ENCODE measurements at regions not wholly inside any gene's neighbourhood (a gene's known extent, or its start where the extent isn't known, plus 50 kb on each side); places are given as distances from the start of the nearest gene placed in this dataset.

DNA sequence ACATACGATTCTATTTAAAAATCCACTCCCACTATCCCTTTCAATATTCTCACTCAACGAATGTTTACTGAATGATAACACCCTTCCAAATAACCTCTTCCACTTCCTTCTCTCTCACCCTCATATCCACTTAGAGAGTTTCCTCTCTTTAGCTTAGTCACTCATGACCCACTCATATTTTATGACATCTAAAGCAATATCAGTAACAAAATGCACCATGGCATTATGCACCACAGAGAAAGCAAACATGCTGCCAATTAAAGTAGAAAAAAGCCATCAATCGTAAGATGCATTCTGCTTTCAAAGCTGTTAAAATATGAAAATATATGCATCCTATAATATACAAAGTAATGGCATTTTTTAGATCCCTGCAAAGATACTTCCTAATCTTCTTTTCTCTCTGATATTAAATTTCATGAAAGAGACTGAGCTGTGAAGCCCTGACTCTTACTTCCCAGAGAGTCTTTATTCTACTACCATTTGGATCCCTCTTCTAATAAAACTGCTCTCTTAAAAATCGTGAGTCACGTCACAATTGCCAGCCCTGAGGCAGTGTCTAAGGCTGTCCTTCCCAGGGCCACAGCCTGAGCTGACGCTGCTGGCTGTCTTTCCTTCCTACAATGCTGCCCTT lies 283.0 kb upstream of the KLF6 start:
- TF ChIP-seq EGR2 (tag by site-specific recombination; IDR thresholded peaks at IDR 0.05; ENCODE audit: low read depth) = no peak
- TF ChIP-seq, protein P1, sequence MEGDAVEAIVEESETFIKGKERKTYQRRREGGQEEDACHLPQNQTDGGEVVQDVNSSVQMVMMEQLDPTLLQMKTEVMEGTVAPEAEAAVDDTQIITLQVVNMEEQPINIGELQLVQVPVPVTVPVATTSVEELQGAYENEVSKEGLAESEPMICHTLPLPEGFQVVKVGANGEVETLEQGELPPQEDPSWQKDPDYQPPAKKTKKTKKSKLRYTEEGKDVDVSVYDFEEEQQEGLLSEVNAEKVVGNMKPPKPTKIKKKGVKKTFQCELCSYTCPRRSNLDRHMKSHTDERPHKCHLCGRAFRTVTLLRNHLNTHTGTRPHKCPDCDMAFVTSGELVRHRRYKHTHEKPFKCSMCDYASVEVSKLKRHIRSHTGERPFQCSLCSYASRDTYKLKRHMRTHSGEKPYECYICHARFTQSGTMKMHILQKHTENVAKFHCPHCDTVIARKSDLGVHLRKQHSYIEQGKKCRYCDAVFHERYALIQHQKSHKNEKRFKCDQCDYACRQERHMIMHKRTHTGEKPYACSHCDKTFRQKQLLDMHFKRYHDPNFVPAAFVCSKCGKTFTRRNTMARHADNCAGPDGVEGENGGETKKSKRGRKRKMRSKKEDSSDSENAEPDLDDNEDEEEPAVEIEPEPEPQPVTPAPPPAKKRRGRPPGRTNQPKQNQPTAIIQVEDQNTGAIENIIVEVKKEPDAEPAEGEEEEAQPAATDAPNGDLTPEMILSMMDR (tag by site-specific recombination; IDR thresholded peaks at IDR 0.05) = no peak
- TF ChIP-seq ZNF658 (tag by site-specific recombination; IDR thresholded peaks at IDR 0.05) = no peak
- TF ChIP-seq, protein P2, sequence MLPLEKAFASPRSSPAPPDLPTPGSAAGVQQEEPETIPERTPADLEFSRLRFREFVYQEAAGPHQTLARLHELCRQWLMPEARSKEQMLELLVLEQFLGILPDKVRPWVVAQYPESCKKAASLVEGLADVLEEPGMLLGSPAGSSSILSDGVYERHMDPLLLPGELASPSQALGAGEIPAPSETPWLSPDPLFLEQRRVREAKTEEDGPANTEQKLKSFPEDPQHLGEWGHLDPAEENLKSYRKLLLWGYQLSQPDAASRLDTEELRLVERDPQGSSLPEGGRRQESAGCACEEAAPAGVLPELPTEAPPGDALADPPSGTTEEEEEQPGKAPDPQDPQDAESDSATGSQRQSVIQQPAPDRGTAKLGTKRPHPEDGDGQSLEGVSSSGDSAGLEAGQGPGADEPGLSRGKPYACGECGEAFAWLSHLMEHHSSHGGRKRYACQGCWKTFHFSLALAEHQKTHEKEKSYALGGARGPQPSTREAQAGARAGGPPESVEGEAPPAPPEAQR (tag by site-specific recombination; IDR thresholded peaks at IDR 0.05) = no peak
- TF ChIP-seq, protein P3, sequence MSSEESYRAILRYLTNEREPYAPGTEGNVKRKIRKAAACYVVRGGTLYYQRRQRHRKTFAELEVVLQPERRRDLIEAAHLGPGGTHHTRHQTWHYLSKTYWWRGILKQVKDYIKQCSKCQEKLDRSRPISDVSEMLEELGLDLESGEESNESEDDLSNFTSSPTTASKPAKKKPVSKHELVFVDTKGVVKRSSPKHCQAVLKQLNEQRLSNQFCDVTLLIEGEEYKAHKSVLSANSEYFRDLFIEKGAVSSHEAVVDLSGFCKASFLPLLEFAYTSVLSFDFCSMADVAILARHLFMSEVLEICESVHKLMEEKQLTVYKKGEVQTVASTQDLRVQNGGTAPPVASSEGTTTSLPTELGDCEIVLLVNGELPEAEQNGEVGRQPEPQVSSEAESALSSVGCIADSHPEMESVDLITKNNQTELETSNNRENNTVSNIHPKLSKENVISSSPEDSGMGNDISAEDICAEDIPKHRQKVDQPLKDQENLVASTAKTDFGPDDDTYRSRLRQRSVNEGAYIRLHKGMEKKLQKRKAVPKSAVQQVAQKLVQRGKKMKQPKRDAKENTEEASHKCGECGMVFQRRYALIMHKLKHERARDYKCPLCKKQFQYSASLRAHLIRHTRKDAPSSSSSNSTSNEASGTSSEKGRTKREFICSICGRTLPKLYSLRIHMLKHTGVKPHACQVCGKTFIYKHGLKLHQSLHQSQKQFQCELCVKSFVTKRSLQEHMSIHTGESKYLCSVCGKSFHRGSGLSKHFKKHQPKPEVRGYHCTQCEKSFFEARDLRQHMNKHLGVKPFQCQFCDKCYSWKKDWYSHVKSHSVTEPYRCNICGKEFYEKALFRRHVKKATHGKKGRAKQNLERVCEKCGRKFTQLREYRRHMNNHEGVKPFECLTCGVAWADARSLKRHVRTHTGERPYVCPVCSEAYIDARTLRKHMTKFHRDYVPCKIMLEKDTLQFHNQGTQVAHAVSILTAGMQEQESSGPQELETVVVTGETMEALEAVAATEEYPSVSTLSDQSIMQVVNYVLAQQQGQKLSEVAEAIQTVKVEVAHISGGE (tag by site-specific recombination; conservative IDR thresholded peaks at IDR 0.05; ENCODE audit: low read depth) = no peak
